C4-2B (cell line): ENCODE measurements at regions not wholly inside any gene's neighbourhood (a gene's known extent, or its start where the extent isn't known, plus 50 kb on each side); places are given as distances from the start of the nearest gene placed in this dataset.

Experiments
- H3K27ac ChIP-seq: fragments of 450-650 bp; 2 replicates; pipeline ENCODE4 v1.5.1; 2017
- ZFX ChIP-seq: fragments of 450-650 bp; IDR thresholded peaks from 2 replicates; pipeline ENCODE4 v1.6.1; 2017
- TF ChIP-seq, protein P1 (sequence below): fragments of 450-650 bp; conservative IDR thresholded peaks from 2 replicates; pipeline ENCODE4 v1.5.1; 2017; ENCODE audit warnings: mild to moderate bottlenecking

DNA sequence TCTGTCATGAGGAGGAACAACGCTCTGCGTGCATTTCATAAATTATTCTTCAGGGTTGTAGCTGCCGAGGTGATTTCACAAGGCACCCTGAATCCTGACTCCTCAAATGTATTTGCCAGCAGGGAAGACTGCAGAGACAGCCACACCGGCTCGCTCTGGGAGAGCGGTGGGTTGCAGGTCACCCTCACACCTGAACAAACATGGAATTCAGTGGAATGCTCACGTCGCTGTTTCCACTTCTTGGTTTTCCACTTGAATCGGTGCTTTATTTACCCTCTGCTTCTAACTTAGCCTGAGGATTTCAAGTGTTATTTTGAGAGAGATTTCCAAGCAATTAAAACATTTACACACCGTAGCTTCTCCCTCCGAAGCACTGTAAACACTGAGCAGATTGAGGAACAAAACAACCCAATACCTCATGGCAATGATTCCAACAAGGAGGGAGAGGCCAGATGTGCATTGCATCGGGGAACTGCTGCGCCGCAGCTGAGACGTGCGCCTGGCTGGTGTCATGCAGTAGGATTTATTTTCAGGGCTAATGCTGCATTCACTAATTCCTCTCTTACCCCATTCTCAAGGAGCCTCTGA lies 59.5 kb upstream of the GGTLC1 start:
- TF ChIP-seq, protein P1, sequence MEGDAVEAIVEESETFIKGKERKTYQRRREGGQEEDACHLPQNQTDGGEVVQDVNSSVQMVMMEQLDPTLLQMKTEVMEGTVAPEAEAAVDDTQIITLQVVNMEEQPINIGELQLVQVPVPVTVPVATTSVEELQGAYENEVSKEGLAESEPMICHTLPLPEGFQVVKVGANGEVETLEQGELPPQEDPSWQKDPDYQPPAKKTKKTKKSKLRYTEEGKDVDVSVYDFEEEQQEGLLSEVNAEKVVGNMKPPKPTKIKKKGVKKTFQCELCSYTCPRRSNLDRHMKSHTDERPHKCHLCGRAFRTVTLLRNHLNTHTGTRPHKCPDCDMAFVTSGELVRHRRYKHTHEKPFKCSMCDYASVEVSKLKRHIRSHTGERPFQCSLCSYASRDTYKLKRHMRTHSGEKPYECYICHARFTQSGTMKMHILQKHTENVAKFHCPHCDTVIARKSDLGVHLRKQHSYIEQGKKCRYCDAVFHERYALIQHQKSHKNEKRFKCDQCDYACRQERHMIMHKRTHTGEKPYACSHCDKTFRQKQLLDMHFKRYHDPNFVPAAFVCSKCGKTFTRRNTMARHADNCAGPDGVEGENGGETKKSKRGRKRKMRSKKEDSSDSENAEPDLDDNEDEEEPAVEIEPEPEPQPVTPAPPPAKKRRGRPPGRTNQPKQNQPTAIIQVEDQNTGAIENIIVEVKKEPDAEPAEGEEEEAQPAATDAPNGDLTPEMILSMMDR, result no peak
- no peak for TF ChIP-seq ZFX
- H3K27ac ChIP-seq, result no peak overlapping the region

DNA sequence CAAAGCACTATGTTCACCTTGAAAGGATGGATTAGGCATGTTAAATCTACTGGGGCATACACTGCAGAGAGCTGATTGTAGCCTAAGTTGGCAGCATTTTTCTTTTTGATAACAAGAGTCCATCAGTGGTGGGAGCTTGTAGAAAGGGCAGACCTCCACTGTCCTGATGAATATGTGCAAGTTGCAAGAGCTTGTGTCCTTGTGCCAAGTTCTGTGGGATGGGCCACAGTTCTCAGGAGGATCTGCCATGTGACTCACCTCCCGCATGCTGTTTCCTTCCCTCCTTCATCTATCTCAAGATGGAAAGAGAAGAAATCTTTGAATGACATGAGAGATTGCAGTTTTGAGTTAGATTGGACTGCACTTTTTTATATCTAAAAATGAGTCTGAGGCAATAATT lies 58.3 kb upstream of the GGTLC1 start:
- no peak overlapping the region for H3K27ac ChIP-seq

DNA sequence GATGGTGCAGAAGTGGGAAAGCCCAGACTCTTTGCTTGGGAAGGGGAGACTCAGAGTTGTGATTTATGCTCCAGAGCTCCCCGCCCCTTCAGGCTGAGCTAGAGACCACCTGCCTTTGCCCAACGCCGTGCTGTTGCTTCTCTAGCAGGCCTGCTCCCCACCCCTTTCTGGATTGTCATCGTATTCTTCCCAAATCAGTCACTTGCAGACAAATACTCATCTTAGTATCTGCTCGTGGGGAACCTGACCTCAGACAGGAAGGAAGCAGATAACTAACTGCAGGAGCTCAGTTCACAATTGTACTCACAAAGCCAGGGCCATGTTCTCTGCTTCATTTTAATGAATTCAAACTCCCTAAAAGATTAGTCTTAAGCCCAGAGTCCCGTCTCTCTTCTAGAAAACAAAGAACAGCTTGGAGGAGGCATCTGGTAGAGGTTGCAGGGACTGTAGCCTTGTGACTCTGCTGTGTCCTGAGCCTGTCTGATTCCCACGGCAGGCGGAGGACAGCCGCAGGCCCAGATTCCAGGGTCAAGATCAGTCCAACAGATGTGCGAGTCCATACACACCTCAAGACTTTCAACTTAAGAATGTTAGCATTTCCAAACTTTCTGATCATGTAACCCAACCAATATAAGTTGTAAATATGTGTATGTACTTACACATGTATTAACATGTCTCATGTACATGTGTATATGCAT lies 57.2 kb upstream of the GGTLC1 start:
- no peak overlapping the region for H3K27ac ChIP-seq

More for the DNA sequence above, 58.3 kb upstream of the GGTLC1 start:
- no peak for TF ChIP-seq ZFX
- TF ChIP-seq, protein P1, result no peak

DNA sequence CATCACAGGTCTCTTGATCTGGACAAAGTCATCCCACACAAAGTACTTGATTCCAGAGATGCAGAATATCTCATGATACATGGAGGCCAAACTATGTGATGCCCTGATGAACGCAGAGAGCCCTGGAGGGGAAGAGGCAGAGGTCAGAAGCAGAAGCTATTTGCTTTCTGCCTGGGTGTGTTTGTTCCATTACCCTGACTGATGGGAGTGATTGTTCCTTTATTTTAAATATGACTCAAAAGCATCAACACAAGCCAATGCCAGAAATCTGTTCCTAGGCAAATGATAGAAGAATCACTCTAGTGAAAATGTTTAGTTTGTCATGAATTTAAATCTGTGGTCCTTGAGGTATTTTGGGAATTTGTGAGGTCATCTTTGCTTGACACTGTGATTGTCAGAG lies 54.7 kb upstream of the GGTLC1 start:
- no peak overlapping the region for H3K27ac ChIP-seq
- TF ChIP-seq, protein P1, result no peak
- no peak for TF ChIP-seq ZFX

More for the DNA sequence above, 57.2 kb upstream of the GGTLC1 start:
- TF ChIP-seq ZFX, result no peak
- TF ChIP-seq, protein P1, result no peak

DNA sequence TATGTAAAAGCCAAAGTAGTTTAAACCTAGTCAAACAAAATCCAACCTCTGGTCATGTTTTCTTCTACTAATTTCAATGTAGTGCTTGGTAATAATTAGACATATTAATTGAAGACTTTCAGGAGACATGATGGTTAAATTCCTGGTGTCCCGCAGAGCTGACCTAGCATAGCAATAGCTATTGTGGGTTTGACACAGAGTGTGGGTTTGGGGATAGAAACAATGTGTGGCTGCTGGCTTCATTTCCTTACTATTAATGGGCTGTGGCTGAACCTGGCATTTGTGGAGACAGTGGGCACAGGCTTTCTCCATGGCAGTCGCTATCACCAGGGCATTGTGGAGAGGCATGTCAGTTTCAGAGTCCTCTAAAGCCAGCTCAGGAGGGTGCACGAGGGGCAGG lies 54.1 kb upstream of the GGTLC1 start:
- no peak overlapping the region for H3K27ac ChIP-seq
- TF ChIP-seq, protein P1, result no peak
- TF ChIP-seq ZFX, result no peak

DNA sequence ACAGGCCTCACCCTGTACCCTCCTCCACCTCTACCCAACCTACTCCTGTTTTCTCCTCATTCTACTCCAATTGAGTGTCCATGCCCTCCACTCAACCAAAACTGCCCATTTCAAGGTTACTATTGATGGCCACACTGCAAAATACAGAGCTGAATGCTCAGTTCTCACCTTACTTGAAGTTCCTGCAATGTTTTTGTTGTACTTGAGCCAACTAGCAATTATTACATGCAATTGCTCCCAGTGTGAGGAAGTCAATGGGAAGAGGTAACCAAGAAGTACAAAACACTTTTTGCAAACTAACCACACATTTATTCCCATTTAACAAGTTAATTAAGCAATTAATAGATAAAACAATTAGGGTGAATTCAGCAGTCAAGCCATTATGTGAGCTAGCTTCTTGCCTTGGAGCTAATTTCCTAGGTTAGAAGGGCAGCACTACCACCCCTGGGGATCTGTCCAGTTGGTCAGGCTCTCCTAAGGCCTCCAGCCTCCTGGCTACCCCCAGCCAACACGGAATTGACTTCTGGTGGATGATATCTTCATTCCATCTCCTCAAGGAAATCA lies 52.4 kb upstream of the GGTLC1 start:
- H3K27ac ChIP-seq, result no peak overlapping the region
- no peak for TF ChIP-seq ZFX
- TF ChIP-seq, protein P1, result no peak

DNA sequence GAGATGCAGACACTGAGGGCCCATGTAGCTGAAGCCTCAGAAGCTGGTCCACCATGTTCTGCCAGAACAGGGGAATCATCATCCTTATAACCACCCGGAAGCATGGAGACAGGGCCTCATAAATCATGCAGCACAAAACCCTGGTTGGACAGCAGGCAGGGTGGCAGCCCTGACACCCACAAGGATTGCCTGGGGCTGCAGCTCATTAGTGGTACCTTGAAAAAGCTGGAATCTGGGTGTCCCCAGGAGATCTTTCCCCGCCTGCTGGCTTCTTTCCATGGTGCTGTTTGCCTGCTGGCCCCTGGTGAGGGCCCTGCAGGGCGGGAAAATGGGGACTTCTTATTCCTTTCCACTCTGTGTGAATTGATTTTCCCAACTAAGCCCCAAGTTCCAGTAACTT lies 50.6 kb upstream of the GGTLC1 start:
- no peak for TF ChIP-seq ZFX
- TF ChIP-seq, protein P1, result no peak

More for the DNA sequence above, 50.6 kb upstream of the GGTLC1 start:
- H3K27ac ChIP-seq, result no peak overlapping the region; the same call in 1 of the 2 replicates
